ENCODE measurements at regions not wholly inside any gene's neighbourhood (a gene's known extent, or its start where the extent isn't known, plus 50 kb on each side); places are given as distances from the start of the nearest gene placed in this dataset.
"Not testable (repeated sequence)": the region's sequence is repeated elsewhere in the genome, so short reads cannot be mapped to it uniquely, and the experiment has no call there.

DNA sequence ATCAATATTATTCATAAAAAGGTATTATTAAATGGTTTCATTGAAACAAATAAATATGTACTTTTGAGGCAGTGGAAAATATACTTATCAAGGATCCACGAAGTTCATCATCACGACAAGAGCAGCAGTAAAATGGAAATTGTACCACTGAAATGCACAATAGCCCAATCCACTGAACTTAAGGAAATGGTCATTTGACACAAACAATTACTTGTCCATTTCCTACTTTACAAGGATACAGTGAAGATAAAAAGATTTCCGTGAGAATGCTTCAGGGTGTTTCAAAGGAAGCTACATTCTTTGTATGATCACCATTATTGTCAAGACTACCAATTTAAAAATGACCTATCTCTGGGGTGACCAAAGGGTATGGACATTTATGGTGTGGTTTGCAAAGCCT is 210.3 kb downstream of the SYK start:
- WGBS (ENCODE audit: insufficient coverage): no CpG with 5 or more reads among the region's 3 CpGs
- CTCF ChIA-PET: no interaction called here
- H3K27ac ChIP-seq (ENCODE audit: low read length): no peak overlapping the region
- Mint-ChIP-seq H3K9me3 (peaks cover 4 to 10% (median 10%) of the 10 kb centered on the region in 3 donors), H3K4me3 (no peak overlapping the region), H3K27ac (no peak overlapping the region), H3K27me3 (peaks cover 5 to 16% of the 10 kb centered on the region in 2 donors), H3K36me3 (peaks cover 6% of the 10 kb centered on the region), H3K4me1 (no peaks in the 10 kb centered on the region)
- H3K36me3 ChIP-seq (ENCODE audit: control insufficient read depth in 2 of 2, extremely low read depth in 1 of 2, insufficient read depth in 1 of 2, low read length in 1 of 2): no peaks in the 10 kb centered on the region
- no peaks in the 10 kb centered on the region for H3K9me3 ChIP-seq
- DNase-seq (no peak), ATAC-seq (replicated peaks in 1 of 4) (no peak)
- POLR2A ChIA-PET: no interaction called here
- no peak overlapping the region for H3K4me3 ChIP-seq (ENCODE audit: control insufficient read depth in 1 of 2, extremely low read depth in 1 of 2, low read length in 1 of 2)
- no peaks in the 10 kb centered on the region for H3K4me1 ChIP-seq (ENCODE audit: control insufficient read depth in 1 of 2, extremely low read depth in 1 of 2, insufficient read depth in 2 of 2, low read length in 2 of 2)
- peaks cover 0 to 12% of the 10 kb centered on the region in 2 experiments for H3K27me3 ChIP-seq (replicated peaks in 1 of 2; ENCODE audit: control insufficient read depth in 2 of 2, extremely low read depth in 1 of 2, insufficient read depth in 2 of 2, low read length in 1 of 2)

DNA sequence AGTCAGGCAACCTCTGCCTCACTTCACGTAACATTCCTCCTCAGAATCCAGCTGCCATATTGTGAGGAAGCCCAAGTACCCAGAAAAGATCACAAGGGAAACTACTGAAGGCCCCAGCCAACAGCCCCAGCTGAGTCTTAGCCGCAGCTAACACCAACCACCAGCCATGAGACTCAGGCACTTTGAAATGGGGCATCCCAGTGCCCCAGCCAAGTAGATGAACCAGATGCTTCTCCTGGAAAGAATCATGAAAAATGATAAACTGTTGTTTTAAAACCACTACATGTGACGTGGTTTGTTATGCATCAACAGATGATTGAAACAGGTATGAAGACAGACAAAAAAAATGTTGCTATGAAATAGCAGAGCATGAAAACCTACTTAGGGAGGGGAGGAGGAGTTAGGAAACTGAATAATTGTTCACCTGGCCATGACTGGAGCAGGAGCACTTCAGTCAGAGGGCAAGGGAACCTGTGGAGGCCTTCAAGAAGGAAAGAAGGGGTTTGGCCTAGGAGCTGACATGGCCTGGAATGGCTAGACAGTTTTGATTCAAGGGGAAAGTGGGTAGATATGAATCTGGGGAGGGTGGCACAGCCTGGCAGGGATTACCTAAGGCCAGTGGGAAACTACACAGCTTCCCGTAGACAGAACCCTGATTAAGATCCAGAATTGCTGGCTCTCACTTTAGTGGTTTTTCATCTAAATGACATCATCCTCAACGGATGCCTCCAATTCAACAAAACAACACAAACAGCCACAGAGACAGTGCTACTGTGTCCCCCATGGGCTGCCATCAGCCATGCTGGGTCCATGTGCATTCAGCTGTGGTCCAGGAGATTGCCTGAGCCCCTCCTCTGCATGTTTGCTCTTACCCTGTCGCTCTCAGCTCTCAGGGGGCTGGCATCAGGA is 211.6 kb downstream of the SYK start:
- H3K27me3 Mint-ChIP-seq: peaks cover 12 to 18% of the 10 kb centered on the region in 2 donors
- Histone ChIP-seq H3K4me1 (ENCODE audit: control insufficient read depth in 1 of 2, extremely low read depth in 1 of 2, insufficient read depth in 2 of 2, low read length in 2 of 2) (no peaks in the 10 kb centered on the region), H3K27ac (ENCODE audit: low read length) (no peak overlapping the region), H3K9me3 (no peaks in the 10 kb centered on the region), H3K4me3 (ENCODE audit: control insufficient read depth in 1 of 2, extremely low read depth in 1 of 2, low read length in 1 of 2) (no peak overlapping the region), H3K36me3 (ENCODE audit: control insufficient read depth in 2 of 2, extremely low read depth in 1 of 2, insufficient read depth in 1 of 2, low read length in 1 of 2) (no peaks in the 10 kb centered on the region), H3K27me3 (replicated peaks in 1 of 2; ENCODE audit: control insufficient read depth in 2 of 2, extremely low read depth in 1 of 2, insufficient read depth in 2 of 2, low read length in 1 of 2) (peaks cover 0 to 18% of the 10 kb centered on the region in 2 experiments)
- DNase-seq (no peak), ATAC-seq (replicated peaks in 1 of 4) (no peak)
- ChIA-PET POLR2A (no interaction called here), CTCF (no interaction called here)
- no peak overlapping the region for H3K4me3 Mint-ChIP-seq
- H3K9me3 Mint-ChIP-seq: peaks cover 4 to 10% (median 10%) of the 10 kb centered on the region in 3 donors
- no peaks in the 10 kb centered on the region for H3K4me1 Mint-ChIP-seq
- peaks cover 7% of the 10 kb centered on the region for H3K36me3 Mint-ChIP-seq
- H3K27ac Mint-ChIP-seq: no peak overlapping the region
- 67% methylated on average over 2 of the region's 6 CpGs for WGBS (ENCODE audit: insufficient coverage)

DNA sequence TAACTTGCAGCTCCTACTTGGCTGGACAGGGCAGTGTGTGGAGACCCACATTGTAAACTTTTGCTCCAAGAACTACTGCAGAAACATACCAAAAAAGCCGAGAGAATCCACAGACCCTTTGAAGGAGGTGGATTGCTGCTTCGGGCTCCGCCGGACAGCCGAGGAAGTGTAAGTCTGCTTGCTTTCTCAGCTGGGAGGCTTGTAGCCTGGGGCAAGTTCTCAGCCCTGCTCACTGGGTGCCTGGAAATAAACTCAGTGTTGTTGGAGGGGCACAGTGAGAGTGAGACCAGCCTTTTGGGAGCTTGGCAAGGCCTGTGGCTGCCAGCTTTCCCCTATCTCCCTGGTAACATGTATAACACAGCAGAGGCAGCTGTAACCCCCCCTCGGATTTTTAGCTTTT is 215.6 kb downstream of the SYK start:
- no peaks in the 10 kb centered on the region for H3K36me3 ChIP-seq (ENCODE audit: control insufficient read depth in 2 of 2, extremely low read depth in 1 of 2, insufficient read depth in 1 of 2, low read length in 1 of 2)
- H3K36me3 Mint-ChIP-seq: peaks cover 9% of the 10 kb centered on the region
- no peaks in the 10 kb centered on the region for H3K4me1 Mint-ChIP-seq
- peaks cover 22 to 34% of the 10 kb centered on the region in 2 donors for H3K27me3 Mint-ChIP-seq
- ChIA-PET POLR2A (interaction anchor here in 1 of 2 donors (0.6 kb wide), 1 partner anchor 446 kb away, joined by 4 read pairs; no protein-coding TSS in a partner anchor), CTCF (no interaction called here)
- no peak overlapping the region for H3K27ac ChIP-seq (ENCODE audit: low read length)
- H3K4me3 Mint-ChIP-seq: no peak overlapping the region
- H3K27me3 ChIP-seq (replicated peaks in 1 of 2; ENCODE audit: control insufficient read depth in 2 of 2, extremely low read depth in 1 of 2, insufficient read depth in 2 of 2, low read length in 1 of 2): peaks cover 0 to 18% of the 10 kb centered on the region in 2 experiments
- H3K27ac Mint-ChIP-seq: no peak overlapping the region
- WGBS (ENCODE audit: insufficient coverage): no CpG with 5 or more reads among the region's 6 CpGs
- no peaks in the 10 kb centered on the region for H3K4me1 ChIP-seq (ENCODE audit: control insufficient read depth in 1 of 2, extremely low read depth in 1 of 2, insufficient read depth in 2 of 2, low read length in 2 of 2)
- DNase-seq (no peak), ATAC-seq (replicated peaks in 1 of 4) (no peak)
- H3K9me3 Mint-ChIP-seq: peaks cover 4 to 10% (median 9%) of the 10 kb centered on the region in 3 donors
- no peaks in the 10 kb centered on the region for H3K9me3 ChIP-seq
- H3K4me3 ChIP-seq (ENCODE audit: control insufficient read depth in 1 of 2, extremely low read depth in 1 of 2, low read length in 1 of 2): no peak overlapping the region

DNA sequence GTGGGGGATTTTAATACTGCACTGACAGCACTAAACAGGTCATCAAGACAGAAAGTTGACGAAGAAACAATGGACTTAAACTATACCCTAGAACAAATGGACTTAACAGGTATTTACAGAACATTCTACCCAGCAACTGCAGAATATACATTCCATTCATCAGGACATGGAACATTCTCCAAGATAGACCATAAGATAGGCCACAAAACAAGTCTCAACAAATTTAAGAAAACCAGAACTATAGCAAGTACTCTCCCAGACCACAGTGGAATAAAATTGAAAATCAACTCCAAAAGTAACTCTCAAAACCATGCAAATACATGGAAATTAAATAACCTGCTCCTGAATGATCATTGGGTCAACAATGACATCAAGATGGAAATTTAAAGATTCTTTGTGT is 218.3 kb downstream of the SYK start:
- H3K36me3 ChIP-seq (ENCODE audit: control insufficient read depth in 2 of 2, extremely low read depth in 1 of 2, insufficient read depth in 1 of 2, low read length in 1 of 2); H3K4me3 ChIP-seq (ENCODE audit: control insufficient read depth in 1 of 2, extremely low read depth in 1 of 2, low read length in 1 of 2); DNase-seq; H3K36me3 Mint-ChIP-seq; POLR2A ChIA-PET; H3K27ac ChIP-seq (ENCODE audit: low read length); H3K9me3 Mint-ChIP-seq; ATAC-seq (replicated peaks in 1 of 4); H3K27me3 ChIP-seq (replicated peaks in 1 of 2; ENCODE audit: control insufficient read depth in 2 of 2, extremely low read depth in 1 of 2, insufficient read depth in 2 of 2, low read length in 1 of 2); H3K4me1 ChIP-seq (ENCODE audit: control insufficient read depth in 1 of 2, extremely low read depth in 1 of 2, insufficient read depth in 2 of 2, low read length in 2 of 2); H3K4me3 Mint-ChIP-seq; H3K4me1 Mint-ChIP-seq; CTCF ChIA-PET; H3K9me3 ChIP-seq; H3K27ac Mint-ChIP-seq: not testable (repeated sequence)
- no CpG with 5 or more reads among the region's 1 CpG for WGBS (ENCODE audit: insufficient coverage)
- H3K27me3 Mint-ChIP-seq: peaks cover 22 to 28% of the 10 kb centered on the region in 2 donors

DNA sequence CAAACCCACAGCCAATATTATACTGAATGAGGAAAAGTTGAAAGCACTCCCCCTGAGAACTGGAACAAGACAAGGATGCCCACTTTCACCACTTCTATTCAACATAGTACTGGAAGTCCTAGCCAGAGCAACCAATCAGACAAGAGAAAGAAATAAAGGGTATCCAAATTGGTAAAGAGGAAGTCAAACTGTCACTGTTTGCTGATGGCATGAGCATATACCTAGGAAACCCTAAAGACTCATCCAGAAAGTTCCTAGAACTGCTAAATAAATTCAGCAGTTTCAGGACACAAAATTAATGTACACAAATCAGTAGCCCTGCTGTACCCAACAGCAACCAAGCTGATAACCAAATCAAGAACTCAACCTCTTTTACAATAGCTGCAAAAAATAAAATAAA is 220.0 kb downstream of the SYK start:
- H3K27ac Mint-ChIP-seq; H3K36me3 Mint-ChIP-seq; H3K27ac ChIP-seq (ENCODE audit: low read length); H3K9me3 Mint-ChIP-seq; H3K4me1 ChIP-seq (ENCODE audit: control insufficient read depth in 1 of 2, extremely low read depth in 1 of 2, insufficient read depth in 2 of 2, low read length in 2 of 2); ATAC-seq (replicated peaks in 1 of 4); H3K9me3 ChIP-seq; POLR2A ChIA-PET; H3K4me3 ChIP-seq (ENCODE audit: control insufficient read depth in 1 of 2, extremely low read depth in 1 of 2, low read length in 1 of 2); H3K27me3 ChIP-seq (replicated peaks in 1 of 2; ENCODE audit: control insufficient read depth in 2 of 2, extremely low read depth in 1 of 2, insufficient read depth in 2 of 2, low read length in 1 of 2); H3K4me3 Mint-ChIP-seq; H3K4me1 Mint-ChIP-seq; CTCF ChIA-PET; H3K36me3 ChIP-seq (ENCODE audit: control insufficient read depth in 2 of 2, extremely low read depth in 1 of 2, insufficient read depth in 1 of 2, low read length in 1 of 2); DNase-seq: not testable (repeated sequence)
- H3K27me3 Mint-ChIP-seq: peaks cover 18 to 22% of the 10 kb centered on the region in 2 donors

DNA sequence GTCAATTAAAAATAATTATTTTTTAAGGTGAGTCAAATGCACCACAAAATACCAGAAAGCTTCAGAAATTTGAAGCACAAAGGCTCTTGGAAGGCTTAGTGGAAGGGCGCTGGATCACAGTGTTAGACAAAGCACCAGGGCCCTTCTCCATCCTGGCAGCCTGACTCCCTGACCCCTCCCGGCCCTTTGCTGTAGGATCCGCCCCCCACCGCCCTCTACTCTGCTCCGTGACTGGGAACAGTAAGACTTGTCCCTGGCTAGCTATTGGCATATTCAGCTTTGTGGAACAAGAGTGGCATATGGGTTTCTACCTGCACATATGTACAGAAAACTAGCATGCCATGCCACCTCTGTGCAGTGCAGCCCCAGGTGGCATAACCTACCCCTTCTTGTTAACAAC is 222.1 kb downstream of the SYK start:
- 100% methylated on average over 5 of the region's 5 CpGs for WGBS (ENCODE audit: insufficient coverage)
- no peaks in the 10 kb centered on the region for H3K9me3 ChIP-seq
- no peaks in the 10 kb centered on the region for H3K9me3 Mint-ChIP-seq
- no peak overlapping the region for H3K4me3 ChIP-seq (ENCODE audit: control insufficient read depth in 1 of 2, extremely low read depth in 1 of 2, low read length in 1 of 2)
- H3K27me3 Mint-ChIP-seq: peaks cover 13 to 18% of the 10 kb centered on the region in 2 donors
- no peak overlapping the region for H3K27ac Mint-ChIP-seq
- DNase-seq (no peak), ATAC-seq (replicated peaks in 1 of 4) (no peak)
- H3K27ac ChIP-seq (ENCODE audit: low read length): no peak overlapping the region
- H3K27me3 ChIP-seq (replicated peaks in 1 of 2; ENCODE audit: control insufficient read depth in 2 of 2, extremely low read depth in 1 of 2, insufficient read depth in 2 of 2, low read length in 1 of 2): peaks cover 0 to 3% of the 10 kb centered on the region in 2 experiments
- no peaks in the 10 kb centered on the region for H3K36me3 ChIP-seq (ENCODE audit: control insufficient read depth in 2 of 2, extremely low read depth in 1 of 2, insufficient read depth in 1 of 2, low read length in 1 of 2)
- H3K4me3 Mint-ChIP-seq: no peak overlapping the region
- POLR2A ChIA-PET: no interaction called here
- CTCF ChIA-PET: interaction anchor here in 1 of 2 donors (1.2 kb wide), 1 partner anchor 13 kb away, joined by 3 read pairs; no protein-coding TSS in a partner anchor
- H3K4me1 Mint-ChIP-seq: no peaks in the 10 kb centered on the region
- H3K36me3 Mint-ChIP-seq: no peaks in the 10 kb centered on the region
- no peaks in the 10 kb centered on the region for H3K4me1 ChIP-seq (ENCODE audit: control insufficient read depth in 1 of 2, extremely low read depth in 1 of 2, insufficient read depth in 2 of 2, low read length in 2 of 2)
